Cerebellar cortex (tissue), 1 donor: ENCODE measurements at regions not wholly inside any gene's neighbourhood (a gene's known extent, or its start where the extent isn't known, plus 50 kb on each side); places are given as distances from the start of the nearest gene placed in this dataset.
A peak's percentile ranks its signal among the peaks of the same experiment; 100 is the strongest.

Experiments used
- DNase-seq: peaks from one replicate; pipeline ENCODE4 v3.0.0-alpha.2; 2015; ENCODE audit warnings: low spot score

DNA sequence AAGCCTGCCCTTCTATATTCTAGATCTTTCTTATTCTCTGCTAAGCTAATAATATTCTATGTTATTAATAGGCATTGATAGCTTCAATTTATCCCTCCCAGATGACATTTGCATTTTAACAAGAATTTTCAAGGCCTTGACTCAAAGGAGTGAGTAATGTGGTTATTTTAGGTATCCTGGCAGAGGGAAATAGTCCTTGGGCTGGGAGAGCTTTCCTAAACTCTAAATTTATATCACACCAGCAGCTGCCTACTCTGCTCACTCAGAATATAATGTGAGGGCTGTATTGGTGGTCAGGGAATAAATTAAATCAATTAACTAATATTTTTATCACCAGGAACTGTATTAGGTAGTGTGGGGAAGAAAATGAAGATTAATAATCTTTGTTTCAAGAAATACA is 74.8 kb upstream of the ADAM23 start:
- no peak for DNase-seq

- DNase-seq, result no peak
Observed at GRCh38 chr2:206368933-206369569, 74.3 kb upstream of the ADAM23 start.

GRCh38 chr2:206375956-206376355 is 67.4 kb upstream of the ADAM23 start:
- no peak for DNase-seq

DNA sequence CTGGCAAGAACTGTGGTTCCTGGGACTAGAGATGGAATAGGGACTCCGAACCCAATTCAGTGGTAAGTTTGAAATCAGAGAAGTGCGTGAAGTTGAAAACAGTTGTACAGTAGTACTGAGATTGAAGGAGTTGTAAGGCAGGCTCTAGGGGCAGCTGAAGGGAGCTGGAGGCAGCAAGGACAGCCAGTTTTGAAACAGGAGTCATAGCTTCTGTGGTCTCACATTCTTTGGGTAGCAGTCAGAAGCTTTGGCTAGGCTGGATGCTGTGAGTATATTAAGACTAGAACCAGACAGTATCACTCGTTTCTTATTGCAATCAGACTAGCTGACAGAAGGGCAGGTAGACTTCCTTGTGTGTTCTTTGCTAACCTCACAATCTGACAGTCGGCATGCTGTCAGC is 64.5 kb upstream of the ADAM23 start:
- no peak for DNase-seq

- DNase-seq, result no peak
Observed at GRCh38 chr2:206379266-206379665, 64.1 kb upstream of the ADAM23 start.

DNA sequence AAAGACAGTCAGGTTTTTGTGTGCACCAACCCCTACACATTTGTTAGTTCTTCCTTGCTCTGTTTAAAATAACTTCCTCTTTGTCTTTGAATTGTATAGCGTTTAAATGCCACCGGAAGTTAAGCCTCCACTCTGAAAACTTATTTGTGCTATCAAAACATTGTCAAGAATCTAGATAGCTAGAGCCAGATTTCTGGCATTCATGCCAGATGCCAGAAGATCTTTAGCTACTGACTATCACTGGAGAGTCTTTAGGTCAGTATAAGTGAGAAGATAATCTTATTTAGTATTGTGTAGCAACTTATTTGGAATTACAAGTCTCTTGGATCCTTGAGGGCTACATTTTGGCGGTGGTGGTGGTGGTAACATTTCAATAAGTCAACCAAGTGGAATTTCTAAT is 63.4 kb upstream of the ADAM23 start:
- no peak for DNase-seq

- no peak for DNase-seq
Observed at GRCh38 chr2:206381881-206382280, 61.5 kb upstream of the ADAM23 start.

GRCh38 chr2:206383669-206384068 is 59.7 kb upstream of the ADAM23 start:
- DNase-seq, result no peak

GRCh38 chr2:206387808-206388207 is 55.5 kb upstream of the ADAM23 start:
- no peak for DNase-seq

DNA sequence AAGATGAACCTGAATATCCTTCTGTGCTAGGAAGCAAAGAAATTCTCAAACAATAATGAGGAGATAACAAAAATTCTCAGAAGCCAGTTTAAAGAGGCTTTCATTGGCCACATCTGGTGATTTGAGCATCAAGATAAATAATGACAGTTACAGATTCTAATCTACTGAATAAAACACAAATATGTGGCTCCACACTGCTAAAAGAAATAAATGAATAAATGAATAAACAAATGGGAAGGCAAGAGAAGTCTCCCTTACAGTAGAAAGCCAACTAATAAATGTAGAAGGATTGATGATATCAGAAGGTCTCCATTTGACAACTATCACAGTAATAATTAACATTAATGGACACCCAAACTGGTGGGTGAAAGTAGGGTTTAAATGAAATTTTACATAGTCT is 54.6 kb upstream of the ADAM23 start:
- DNase-seq, result no peak

DNA sequence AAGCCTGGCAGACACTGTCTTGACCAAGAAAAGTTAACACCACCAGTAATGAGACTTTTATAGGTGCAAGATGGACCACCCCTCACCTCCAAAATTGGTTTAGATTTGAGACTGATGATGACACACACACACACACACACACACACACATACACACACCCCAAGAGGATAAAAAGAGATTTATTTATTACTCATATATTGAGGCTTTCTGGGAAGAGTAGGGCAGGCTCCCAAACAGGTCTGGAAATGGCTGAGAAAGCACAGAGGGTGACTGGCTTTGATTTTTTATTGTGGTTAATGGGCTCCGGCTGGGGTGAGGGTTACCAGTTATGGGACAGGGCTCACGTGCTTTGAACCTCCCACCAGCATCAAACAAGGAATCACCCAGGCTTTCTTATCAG is 54.2 kb upstream of the ADAM23 start:
- DNase-seq, result no peak

GRCh38 chr2:206390181-206390580 is 53.2 kb upstream of the ADAM23 start:
- no peak for DNase-seq

DNA sequence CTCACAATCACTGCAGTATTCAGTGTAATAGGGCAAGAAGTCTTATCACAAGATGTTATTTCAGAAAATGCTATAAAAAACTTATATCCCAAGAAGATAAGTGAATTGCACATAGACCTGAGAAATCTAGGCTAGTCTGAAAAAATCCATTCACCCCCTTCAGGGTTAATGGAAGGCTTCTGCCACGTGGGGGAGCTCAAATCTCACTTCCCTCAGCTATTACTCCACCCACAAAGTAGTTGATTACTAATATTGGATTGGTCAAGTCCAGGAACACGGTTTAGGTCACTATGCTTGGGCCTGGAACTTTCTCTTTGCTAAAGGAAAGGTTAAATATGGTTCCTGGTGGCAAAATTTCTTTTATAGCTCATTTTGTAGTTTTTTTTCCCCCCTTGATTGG is 51.2 kb upstream of the ADAM23 start:
- peak; percentile 21 for DNase-seq
